ENCODE measurements at regions not wholly inside any gene's neighbourhood (a gene's known extent, or its start where the extent isn't known, plus 50 kb on each side); places are given as distances from the start of the nearest gene placed in this dataset.
"Not testable (repeated sequence)": the region's sequence is repeated elsewhere in the genome, so short reads cannot be mapped to it uniquely, and the experiment has no call there.

GRCh38 chr5:154588833-154589425, 110.9 kb upstream of the HAND1 start:
- not testable (repeated sequence) for DNase-seq (ENCODE audit: low spot score)

- no peak for DNase-seq (ENCODE audit: low spot score)
Observed at GRCh38 chr5:154588091-154588774, 110.2 kb upstream of the HAND1 start.

GRCh38 chr5:154587123-154588026, 109.3 kb upstream of the HAND1 start:
- DNase-seq (ENCODE audit: low spot score), result no peak

- DNase-seq (ENCODE audit: low spot score), result no peak
Observed at GRCh38 chr5:154583671-154584177, 105.7 kb upstream of the HAND1 start.

- no peak for DNase-seq (ENCODE audit: low spot score)
Observed at GRCh38 chr5:154580422-154580821, 102.4 kb upstream of the HAND1 start.

- no peak for DNase-seq (ENCODE audit: low spot score)
Observed at GRCh38 chr5:154577416-154577815, 99.4 kb upstream of the HAND1 start.

- no peak for DNase-seq (ENCODE audit: low spot score)
Observed at GRCh38 chr5:154576429-154576806, 98.4 kb upstream of the HAND1 start.

- no peak for DNase-seq (ENCODE audit: low spot score)
Observed at GRCh38 chr5:154575546-154576428, 97.8 kb upstream of the HAND1 start.

- no peak for DNase-seq (ENCODE audit: low spot score)
Observed at GRCh38 chr5:154573011-154573410, 95.0 kb upstream of the HAND1 start.

GRCh38 chr5:154571325-154572035, 93.5 kb upstream of the HAND1 start:
- no peak for DNase-seq (ENCODE audit: low spot score)

- no peak for DNase-seq (ENCODE audit: low spot score)
Observed at GRCh38 chr5:154570572-154571324, 92.7 kb upstream of the HAND1 start.

GRCh38 chr5:154568589-154568988, 90.6 kb upstream of the HAND1 start:
- DNase-seq (ENCODE audit: low spot score), result no peak

- DNase-seq (ENCODE audit: low spot score), result no peak
Observed at GRCh38 chr5:154567155-154567554, 89.1 kb upstream of the HAND1 start.

- DNase-seq (ENCODE audit: low spot score), result no peak
Observed at GRCh38 chr5:154566146-154566680, 88.2 kb upstream of the HAND1 start.

- no peak for DNase-seq (ENCODE audit: low spot score)
Observed at GRCh38 chr5:154565123-154565522, 87.1 kb upstream of the HAND1 start.

GRCh38 chr5:154562244-154562880, 84.3 kb upstream of the HAND1 start:
- no peak for DNase-seq (ENCODE audit: low spot score)

GRCh38 chr5:154559398-154560276, 81.6 kb upstream of the HAND1 start:
- no peak for DNase-seq (ENCODE audit: low spot score)

GRCh38 chr5:154557548-154557947, 79.5 kb upstream of the HAND1 start:
- DNase-seq (ENCODE audit: low spot score), result no peak

GRCh38 chr5:154547551-154547950, 69.5 kb upstream of the HAND1 start:
- DNase-seq (ENCODE audit: low spot score), result no peak
